AG09319 (cell line): ENCODE measurements at regions not wholly inside any gene's neighbourhood (a gene's known extent, or its start where the extent isn't known, plus 50 kb on each side); places are given as distances from the start of the nearest gene placed in this dataset.

Source experiments
- DNase-seq: peaks from one replicate; pipeline ENCODE4 v3.0.0-alpha.2; 2010; ENCODE audit warnings: low read depth; ENCODE audit errors: extremely low read depth
- TF ChIP-seq, protein P1 (sequence below): IDR thresholded peaks from 2 replicates; pipeline ENCODE4 v1.5.1; 2011; ENCODE audit warnings: low read depth, mild to moderate bottlenecking, inconsistent platforms, low read length, moderate library complexity

GRCh38 chr4:156015781-156016180 lies 62.1 kb upstream of the CTSO start:
- DNase-seq = no peak
- TF ChIP-seq, protein P1, sequence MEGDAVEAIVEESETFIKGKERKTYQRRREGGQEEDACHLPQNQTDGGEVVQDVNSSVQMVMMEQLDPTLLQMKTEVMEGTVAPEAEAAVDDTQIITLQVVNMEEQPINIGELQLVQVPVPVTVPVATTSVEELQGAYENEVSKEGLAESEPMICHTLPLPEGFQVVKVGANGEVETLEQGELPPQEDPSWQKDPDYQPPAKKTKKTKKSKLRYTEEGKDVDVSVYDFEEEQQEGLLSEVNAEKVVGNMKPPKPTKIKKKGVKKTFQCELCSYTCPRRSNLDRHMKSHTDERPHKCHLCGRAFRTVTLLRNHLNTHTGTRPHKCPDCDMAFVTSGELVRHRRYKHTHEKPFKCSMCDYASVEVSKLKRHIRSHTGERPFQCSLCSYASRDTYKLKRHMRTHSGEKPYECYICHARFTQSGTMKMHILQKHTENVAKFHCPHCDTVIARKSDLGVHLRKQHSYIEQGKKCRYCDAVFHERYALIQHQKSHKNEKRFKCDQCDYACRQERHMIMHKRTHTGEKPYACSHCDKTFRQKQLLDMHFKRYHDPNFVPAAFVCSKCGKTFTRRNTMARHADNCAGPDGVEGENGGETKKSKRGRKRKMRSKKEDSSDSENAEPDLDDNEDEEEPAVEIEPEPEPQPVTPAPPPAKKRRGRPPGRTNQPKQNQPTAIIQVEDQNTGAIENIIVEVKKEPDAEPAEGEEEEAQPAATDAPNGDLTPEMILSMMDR = no peak

DNA sequence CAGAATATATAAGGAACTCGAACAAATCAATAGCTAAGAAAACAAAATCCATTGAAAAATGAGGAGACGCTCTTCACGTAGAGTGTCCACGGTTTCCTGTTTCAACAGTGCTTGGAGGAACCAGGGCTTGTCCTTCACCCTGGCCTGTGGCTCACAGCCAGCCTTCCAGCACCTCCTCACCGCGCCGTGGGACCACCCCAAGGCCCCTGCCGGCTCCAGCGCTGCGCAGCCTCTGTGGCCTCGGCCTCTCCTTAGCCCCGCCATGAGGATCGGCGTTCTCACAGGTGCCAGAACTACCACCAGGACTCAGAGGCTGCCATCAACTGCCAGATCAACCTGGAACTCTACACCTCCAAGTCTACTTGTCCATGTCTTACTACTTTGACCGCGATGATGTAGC lies 52.5 kb upstream of the CTSO start:
- TF ChIP-seq, protein P1 = no peak
- no peak for DNase-seq
